Mesendoderm (in vitro differentiated cells): ENCODE measurements at regions not wholly inside any gene's neighbourhood (a gene's known extent, or its start where the extent isn't known, plus 50 kb on each side); places are given as distances from the start of the nearest gene placed in this dataset.

Source experiments
- DNase-seq: peaks from one replicate; pipeline ENCODE4 v3.0.0; 2013
- H2AK5ac ChIP-seq: 2 replicates; pipeline ENCODE4 v1.6.1; 2013; ENCODE audit warnings: low read length, inconsistent platforms
- H2BK120ac ChIP-seq: 2 replicates; pipeline ENCODE4 v1.6.1; 2013; ENCODE audit warnings: low read depth, mild to moderate bottlenecking, low read length, moderate library complexity, mixed read lengths
- H2BK15ac ChIP-seq: replicated peaks from 2 replicates; pipeline ENCODE4 v1.6.1; 2013; ENCODE audit warnings: low read depth, mild to moderate bottlenecking, moderate library complexity
- H2BK5ac ChIP-seq: 2 replicates; pipeline ENCODE4 v1.6.1; 2013; ENCODE audit warnings: low read length, inconsistent platforms
- H3K18ac ChIP-seq: 2 replicates; pipeline ENCODE4 v1.6.1; 2013; ENCODE audit warnings: mild to moderate bottlenecking, low read length, mixed read lengths
- H3K23ac ChIP-seq: one replicate; pipeline ENCODE4 v1.6.1; 2013; ENCODE audit warnings: low read length
- H3K27ac ChIP-seq: 2 replicates; pipeline ENCODE4 v1.5.1; 2013; ENCODE audit warnings: low read depth, mild to moderate bottlenecking, inconsistent platforms, low read length, moderate library complexity
- H3K27me3 ChIP-seq: 2 replicates; pipeline ENCODE4 v1.6.1; 2013; ENCODE audit warnings: low read length, control low read depth, mild to moderate bottlenecking, inconsistent platforms; ENCODE audit not compliant: insufficient read depth, poor library complexity
- H3K36me3 ChIP-seq: 2 replicates; pipeline ENCODE4 v1.6.1; 2013; ENCODE audit warnings: low read length, inconsistent platforms; ENCODE audit not compliant: control insufficient read depth, insufficient read depth
- H3K4ac ChIP-seq: one replicate; pipeline ENCODE4 v1.6.1; 2013; ENCODE audit warnings: low read depth, mild to moderate bottlenecking, low read length, moderate library complexity
- H3K4me1 ChIP-seq: 2 replicates; pipeline ENCODE4 v1.6.1; 2013; ENCODE audit warnings: low read depth, low read length, inconsistent platforms; ENCODE audit not compliant: control insufficient read depth
- H3K4me2 ChIP-seq: 2 replicates; pipeline ENCODE4 v1.6.1; 2013; ENCODE audit warnings: low read length
- H3K4me3 ChIP-seq: 2 replicates; pipeline ENCODE4 v1.5.1; 2013; ENCODE audit warnings: mild to moderate bottlenecking, low read length
- H3K56ac ChIP-seq: one replicate; pipeline ENCODE4 v1.6.1; 2013; ENCODE audit warnings: low read length
- H3K79me1 ChIP-seq: 2 replicates; pipeline ENCODE4 v1.6.1; 2013; ENCODE audit warnings: low read length, inconsistent platforms
- H3K79me2 ChIP-seq: 2 replicates; pipeline ENCODE4 v1.6.1; 2013; ENCODE audit warnings: mild to moderate bottlenecking, low read length; ENCODE audit not compliant: control insufficient read depth, insufficient read depth
- H3K9ac ChIP-seq: 2 replicates; pipeline ENCODE4 v1.6.1; 2013; ENCODE audit warnings: low read length, inconsistent platforms
- H4K5ac ChIP-seq: one replicate; pipeline ENCODE4 v1.6.1; 2013; ENCODE audit warnings: low read length
- H4K8ac ChIP-seq: one replicate; pipeline ENCODE4 v1.6.1; 2013; ENCODE audit warnings: low read depth, mild to moderate bottlenecking, control low read depth, low read length, moderate library complexity
- WGBS: extraction: QIAGEN DNeasy Blood & Tissue Kit; methylation state at CpG from one replicate; pipeline ENCODE4 v1.1.7; 2013; ENCODE audit warnings: low lambda C conversion rate, missing lambda C conversion rate; ENCODE audit not compliant: insufficient coverage; ENCODE audit errors: extremely low coverage; 5-methylcytosine and 5-hydroxymethylcytosine counted together

- no peak overlapping the region for H3K27ac ChIP-seq
- H2BK5ac ChIP-seq = no peak overlapping the region
These were observed 51.9 kb upstream of the IGSF9B start for GRCh38 chr11:134008634-134009071.

DNA sequence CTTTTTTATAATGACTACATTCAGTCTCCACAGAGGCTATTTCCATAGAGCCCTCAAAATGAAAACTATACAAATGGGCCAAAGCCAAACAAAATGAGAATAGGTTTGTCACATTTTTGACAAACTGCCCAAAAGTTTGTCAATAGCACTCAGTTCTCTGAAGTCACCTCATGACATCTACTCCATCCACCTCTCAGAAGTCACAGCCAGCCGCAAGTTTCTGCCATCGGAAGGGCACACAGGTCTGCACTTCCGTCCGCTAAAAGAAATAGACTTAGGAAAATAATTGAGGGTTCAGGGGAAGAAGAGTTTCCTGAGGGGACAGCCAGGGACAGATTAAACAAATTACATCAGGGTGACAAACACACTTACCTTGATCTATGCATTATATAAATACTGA, 55.4 kb upstream of the JAM3 start:
- Histone ChIP-seq H3K4me3 (no peak overlapping the region), H3K27me3 (no peaks in the 10 kb centered on the region), H3K27ac (no peak overlapping the region), H3K56ac (no peak overlapping the region), H3K4ac (no peak overlapping the region), H3K79me1 (no peaks in the 10 kb centered on the region), H4K8ac (no peak overlapping the region), H4K5ac (no peak overlapping the region), H3K4me1 (peaks cover 2% of the 10 kb centered on the region), H3K18ac (no peak overlapping the region), H3K4me2 (no peak overlapping the region), H3K9ac (no peak overlapping the region), H3K23ac (no peak overlapping the region), H2AK5ac (no peak overlapping the region), H2BK120ac (no peak overlapping the region), H2BK15ac (no peak overlapping the region), H3K36me3 (no peaks in the 10 kb centered on the region), H3K79me2 (no peaks in the 10 kb centered on the region), H2BK5ac (no peak overlapping the region)
- no peak for DNase-seq
- WGBS = no CpG with 5 or more reads among the region's 4 CpGs

More at GRCh38 chr11:134008634-134009071, 51.9 kb upstream of the IGSF9B start:
- no peak overlapping the region for H3K56ac ChIP-seq
- no peak overlapping the region for H3K4me2 ChIP-seq
- WGBS = no CpG with 5 or more reads among the region's 4 CpGs
- no peaks in the 10 kb centered on the region for H3K79me2 ChIP-seq
- no peak overlapping the region for H3K9ac ChIP-seq
- peaks cover 8% of the 10 kb centered on the region for H3K4me1 ChIP-seq
- H4K5ac ChIP-seq = no peak overlapping the region
- no peaks in the 10 kb centered on the region for H3K79me1 ChIP-seq
- H3K27me3 ChIP-seq = no peaks in the 10 kb centered on the region
- H2BK120ac ChIP-seq = no peak overlapping the region
- H3K23ac ChIP-seq = no peak overlapping the region
- no peak overlapping the region for H2BK15ac ChIP-seq
- no peaks in the 10 kb centered on the region for H3K36me3 ChIP-seq
- no peak overlapping the region for H4K8ac ChIP-seq
- H3K4me3 ChIP-seq = no peak overlapping the region
- peak; percentile 89 for DNase-seq
- no peak overlapping the region for H3K4ac ChIP-seq
- no peak overlapping the region for H3K18ac ChIP-seq
- no peak overlapping the region for H2AK5ac ChIP-seq

GRCh38 chr11:134014511-134014910, 54.4 kb upstream of the JAM3 start:
- no peaks in the 10 kb centered on the region for H3K4me1 ChIP-seq
- no peak overlapping the region for H4K8ac ChIP-seq
- H3K79me2 ChIP-seq = no peaks in the 10 kb centered on the region
- H3K79me1 ChIP-seq = no peaks in the 10 kb centered on the region
- H3K23ac ChIP-seq = no peak overlapping the region
- no peak overlapping the region for H3K4me2 ChIP-seq
- H2AK5ac ChIP-seq = no peak overlapping the region
- H3K27ac ChIP-seq = no peak overlapping the region
- no peak overlapping the region for H2BK5ac ChIP-seq
- H3K4ac ChIP-seq = no peak overlapping the region
- H3K56ac ChIP-seq = no peak overlapping the region
- H4K5ac ChIP-seq = no peak overlapping the region
- no peak overlapping the region for H3K4me3 ChIP-seq
- no peak overlapping the region for H2BK15ac ChIP-seq
- H2BK120ac ChIP-seq = no peak overlapping the region
- DNase-seq = peak; percentile 72
- WGBS = no CpG with 5 or more reads among the region's 5 CpGs
- no peak overlapping the region for H3K9ac ChIP-seq
- no peak overlapping the region for H3K18ac ChIP-seq
- H3K27me3 ChIP-seq = no peaks in the 10 kb centered on the region
- H3K36me3 ChIP-seq = no peaks in the 10 kb centered on the region

DNA sequence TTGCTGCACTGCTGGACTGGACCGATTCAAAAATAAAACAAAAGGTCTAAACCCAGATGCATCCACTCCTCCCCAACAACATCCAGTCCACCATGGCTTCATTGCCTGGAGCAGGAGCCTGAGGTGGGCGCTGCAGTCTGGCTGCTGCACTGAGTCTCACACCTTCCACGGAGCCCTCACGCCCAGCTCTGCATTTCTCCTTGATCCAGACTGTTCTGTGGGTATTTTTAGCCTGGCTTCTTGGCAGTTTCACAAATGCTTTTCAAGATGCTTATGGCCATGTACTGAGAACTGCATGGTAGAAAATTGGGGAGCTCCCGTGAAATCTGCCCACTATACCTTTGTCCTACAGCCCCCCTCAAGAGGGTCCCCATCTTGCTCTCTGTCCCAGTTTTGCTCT, 53.3 kb upstream of the JAM3 start:
- Histone ChIP-seq H3K27me3 (no peaks in the 10 kb centered on the region), H4K5ac (no peak overlapping the region), H3K4me3 (no peak overlapping the region), H3K4me1 (no peaks in the 10 kb centered on the region), H3K56ac (no peak overlapping the region), H2AK5ac (no peak overlapping the region), H2BK15ac (no peak overlapping the region), H4K8ac (no peak overlapping the region), H3K4me2 (no peak overlapping the region), H3K79me1 (no peaks in the 10 kb centered on the region), H3K36me3 (no peaks in the 10 kb centered on the region), H3K23ac (no peak overlapping the region), H3K79me2 (no peaks in the 10 kb centered on the region), H3K18ac (no peak overlapping the region), H3K27ac (no peak overlapping the region), H3K4ac (no peak overlapping the region), H2BK120ac (no peak overlapping the region), H2BK5ac (no peak overlapping the region), H3K9ac (no peak overlapping the region)
- DNase-seq = no peak
- no CpG with 5 or more reads among the region's 5 CpGs for WGBS

DNA sequence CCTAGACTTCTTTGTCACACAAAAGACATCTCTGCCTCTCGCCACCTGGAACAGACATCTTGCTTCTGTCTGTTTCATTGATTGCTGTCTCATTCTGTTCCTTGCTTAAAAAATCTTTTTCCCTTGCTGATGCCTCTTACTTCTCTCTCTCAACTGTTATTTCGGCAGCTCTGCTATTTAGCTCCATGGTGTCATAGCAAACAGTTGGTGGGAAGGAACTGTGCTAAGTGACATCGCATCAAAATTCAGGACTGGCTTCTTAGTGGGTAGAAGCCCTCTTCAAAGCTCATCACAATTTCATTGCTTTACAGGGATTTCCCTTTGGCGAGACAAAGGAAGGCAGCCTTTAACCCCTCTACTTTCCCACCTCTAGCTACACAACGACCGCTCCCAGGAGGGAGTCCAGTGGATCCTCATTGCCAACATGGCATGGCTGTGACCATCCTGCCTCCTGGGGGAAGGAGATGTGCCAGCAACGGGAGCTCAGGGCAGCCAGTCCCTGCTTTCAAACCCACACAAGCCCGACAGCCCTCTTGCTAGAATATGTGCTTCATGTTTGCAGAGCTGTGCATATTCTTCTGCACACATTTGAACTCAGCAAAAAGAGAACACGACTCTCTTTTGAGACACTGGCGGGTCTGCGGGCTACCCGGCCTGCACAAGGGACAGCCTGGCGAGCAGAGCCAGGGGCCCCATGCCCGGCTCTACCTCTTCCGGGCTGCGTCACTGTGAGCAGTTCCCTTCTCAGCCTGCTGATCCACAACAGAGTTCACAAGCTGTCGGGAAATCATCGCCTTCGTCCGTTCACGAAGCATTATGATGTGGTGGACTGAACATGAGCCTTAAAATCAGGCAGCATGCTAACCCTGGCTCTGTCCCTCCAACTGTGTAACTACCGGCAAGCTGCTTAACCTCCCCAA, 51.1 kb upstream of the JAM3 start:
- no peak overlapping the region for H3K4me2 ChIP-seq
- H3K4me1 ChIP-seq = no peaks in the 10 kb centered on the region
- no peaks in the 10 kb centered on the region for H3K79me1 ChIP-seq
- H3K18ac ChIP-seq = no peak overlapping the region
- no peak for DNase-seq
- no peak overlapping the region for H4K5ac ChIP-seq
- no peak overlapping the region for H2BK5ac ChIP-seq
- no peak overlapping the region for H3K9ac ChIP-seq
- no peak overlapping the region for H2BK120ac ChIP-seq
- H4K8ac ChIP-seq = no peak overlapping the region
- H2BK15ac ChIP-seq = no peak overlapping the region
- no peak overlapping the region for H3K56ac ChIP-seq
- no peak overlapping the region for H3K27ac ChIP-seq
- no peak overlapping the region for H3K4me3 ChIP-seq
- H3K27me3 ChIP-seq = no peaks in the 10 kb centered on the region
- no peak overlapping the region for H3K23ac ChIP-seq
- no peak overlapping the region for H3K4ac ChIP-seq
- no peaks in the 10 kb centered on the region for H3K36me3 ChIP-seq
- no peak overlapping the region for H2AK5ac ChIP-seq
- no CpG with 5 or more reads among the region's 22 CpGs for WGBS
- no peaks in the 10 kb centered on the region for H3K79me2 ChIP-seq
